ENCODE measurements at regions not wholly inside any gene's neighbourhood (a gene's known extent, or its start where the extent isn't known, plus 50 kb on each side); places are given as distances from the start of the nearest gene placed in this dataset.
A peak's percentile ranks its signal among the peaks of the same experiment; 100 is the strongest.

- Histone ChIP-seq H4K91ac (ENCODE audit: insufficient read length, low read depth, low read length) (no peak overlapping the region), H3K18ac (ENCODE audit: insufficient read length, low read depth, low read length) (no peak overlapping the region), H3K27me3 (ENCODE audit: insufficient read depth, low read length) (no peaks in the 10 kb centered on the region), H3K4me1 (ENCODE audit: insufficient read depth, low read length) (peaks cover 8% of the 10 kb centered on the region), H3K4me2 (ENCODE audit: insufficient read depth, insufficient read length, low read length) (no peak overlapping the region), H4K20me1 (ENCODE audit: control insufficient read depth, insufficient read depth, insufficient read length) (no peaks in the 10 kb centered on the region), H3K27ac (ENCODE audit: insufficient read length, low read depth, low read length) (no peak overlapping the region), H3K4ac (ENCODE audit: low read depth, low read length) (no peak overlapping the region), H3K14ac (ENCODE audit: insufficient read depth, low read length) (no peak overlapping the region), H3K56ac (ENCODE audit: insufficient read length, low read depth, low read length) (no peak overlapping the region), H3K23ac (ENCODE audit: insufficient read length, low read depth, low read length) (no peak overlapping the region), H4K8ac (replicated peaks; ENCODE audit: insufficient read length, low read depth, low read length) (no peak overlapping the region), H4K5ac (ENCODE audit: insufficient read length, low read depth, low read length) (no peak overlapping the region), H2BK20ac (ENCODE audit: low read depth, low read length, poor library complexity, severe bottlenecking) (no peak overlapping the region), H3T11ph (ENCODE audit: low read length) (no peak overlapping the region), H2BK15ac (ENCODE audit: low read depth, low read length) (no peak overlapping the region), H2AK5ac (ENCODE audit: insufficient read length, low read length) (no peak overlapping the region), H3K79me1 (ENCODE audit: insufficient read depth, low read depth, low read length, poor library complexity, severe bottlenecking) (no peaks in the 10 kb centered on the region), H3K79me2 (ENCODE audit: insufficient read depth, low read length) (no peaks in the 10 kb centered on the region), H2AFZ (ENCODE audit: low read length) (no peak overlapping the region), H2BK5ac (ENCODE audit: insufficient read length, low read length) (no peak overlapping the region), H3K23me2 (ENCODE audit: insufficient read length, low read depth, low read length, poor library complexity, severe bottlenecking) (no peaks in the 10 kb centered on the region), H2BK120ac (ENCODE audit: low read depth, low read length, poor library complexity, severe bottlenecking) (no peak overlapping the region), H2BK12ac (ENCODE audit: insufficient read length, low read depth, low read length) (no peak overlapping the region), H3K9ac (ENCODE audit: extremely low read depth, insufficient read length, low read length) (no peak overlapping the region), H3K9me3 (ENCODE audit: control insufficient read depth, low read depth, low read length) (no peaks in the 10 kb centered on the region)
- H3K4me3 Mint-ChIP-seq = no peak overlapping the region
- TF ChIP-seq CTCF (conservative IDR thresholded peaks at IDR 0.05) = no peak
- peak overlapping the region; percentile 62 to 89 (median 73); a peak in 5 of 7 replicates for H3K27ac Mint-ChIP-seq
- H3K4me1 Mint-ChIP-seq = peaks cover 25 to 26% of the 10 kb centered on the region in 2 experiments
- H3K27me3 Mint-ChIP-seq (ENCODE audit: low read depth) = no peaks in the 10 kb centered on the region
- H3K36me3 Mint-ChIP-seq (ENCODE audit: insufficient read depth in 1 of 3, low read depth in 3 of 3) = peaks cover 3 to 7% (median 4%) of the 10 kb centered on the region in 3 experiments; a peak in 4 of 7 replicates
- H3K9me3 Mint-ChIP-seq = peaks cover 2% of the 10 kb centered on the region in 2 experiments; a peak in 3 of 5 replicates
- DNase-seq = no peak
Measured at GRCh38 chr9:115514454-115514853, 396.5 kb upstream of the TNC start.
